H1 (cell line): ENCODE measurements at regions not wholly inside any gene's neighbourhood (a gene's known extent, or its start where the extent isn't known, plus 50 kb on each side); places are given as distances from the start of the nearest gene placed in this dataset.

ENCODE experiments used
- BACH1 ChIP-seq: IDR thresholded peaks from 2 replicates; pipeline ENCODE4 v1.6.1; 2012; ENCODE audit warnings: low read length, improper control_type of control experiment
- CEBPB ChIP-seq: IDR thresholded peaks from 2 replicates; pipeline ENCODE4 v1.6.1; 2012; ENCODE audit warnings: low read depth, low read length
- FOSL1 ChIP-seq: IDR thresholded peaks from 2 replicates; pipeline ENCODE4 v1.6.1; 2011; ENCODE audit warnings: mild to moderate bottlenecking, low read depth, low read length, moderate library complexity; ENCODE audit not compliant: insufficient read depth
- KDM1A ChIP-seq: fragments of 200-600, 300-600 bp; sonication (generic); IDR thresholded peaks from 2 replicates; pipeline ENCODE4 v1.7.1; 2016; ENCODE audit warnings: mild to moderate bottlenecking, low read length, borderline replicate concordance
- NRF1 ChIP-seq: IDR thresholded peaks from 2 replicates; pipeline ENCODE4 v1.6.1; 2011; ENCODE audit warnings: mild to moderate bottlenecking, low read depth, low read length, improper control_type of control experiment

GRCh38 chr5:119795768-119796167 is 166.4 kb downstream of the FAM170A start (continued):
- TF ChIP-seq FOSL1 = no peak
- no peak for TF ChIP-seq NRF1
- TF ChIP-seq KDM1A = no peak
- TF ChIP-seq CEBPB = no peak
- TF ChIP-seq BACH1 = no peak
